ENCODE measurements at regions not wholly inside any gene's neighbourhood (a gene's known extent, or its start where the extent isn't known, plus 50 kb on each side); places are given as distances from the start of the nearest gene placed in this dataset.

DNA sequence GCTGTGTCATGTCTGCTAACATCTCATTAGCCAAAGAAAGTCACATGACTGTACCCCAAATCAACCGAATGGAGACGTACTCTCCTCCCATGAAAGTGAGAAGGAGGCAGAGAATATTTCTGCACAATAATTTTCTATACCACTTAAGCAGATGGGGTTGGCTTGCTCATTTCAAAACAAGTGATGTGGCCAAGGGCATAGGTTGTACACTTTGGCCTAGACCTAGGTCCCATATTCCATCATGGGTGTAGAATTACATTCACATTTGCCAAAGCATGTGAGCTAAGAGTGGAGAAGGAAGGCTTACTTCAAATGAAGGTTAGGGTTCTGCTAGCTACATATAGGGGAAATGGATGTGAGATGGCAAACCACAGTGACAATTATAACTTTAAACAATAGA, 83.0 kb downstream of the ZNF365 start:
- peaks cover 0 to 1% (median 0%) of the 10 kb centered on the region in 4 donors for H3K9me3 ChIP-seq (ENCODE audit: control insufficient read depth in 4 of 4, insufficient read depth in 3 of 4, low read length in 3 of 4)
- no peak overlapping the region for H3K27ac ChIP-seq (ENCODE audit: low read depth in 1 of 2, low read length in 1 of 2)
- no peak for ATAC-seq (ENCODE audit: insufficient read depth, low FRiP score)
- TF ChIP-seq, protein P1, sequence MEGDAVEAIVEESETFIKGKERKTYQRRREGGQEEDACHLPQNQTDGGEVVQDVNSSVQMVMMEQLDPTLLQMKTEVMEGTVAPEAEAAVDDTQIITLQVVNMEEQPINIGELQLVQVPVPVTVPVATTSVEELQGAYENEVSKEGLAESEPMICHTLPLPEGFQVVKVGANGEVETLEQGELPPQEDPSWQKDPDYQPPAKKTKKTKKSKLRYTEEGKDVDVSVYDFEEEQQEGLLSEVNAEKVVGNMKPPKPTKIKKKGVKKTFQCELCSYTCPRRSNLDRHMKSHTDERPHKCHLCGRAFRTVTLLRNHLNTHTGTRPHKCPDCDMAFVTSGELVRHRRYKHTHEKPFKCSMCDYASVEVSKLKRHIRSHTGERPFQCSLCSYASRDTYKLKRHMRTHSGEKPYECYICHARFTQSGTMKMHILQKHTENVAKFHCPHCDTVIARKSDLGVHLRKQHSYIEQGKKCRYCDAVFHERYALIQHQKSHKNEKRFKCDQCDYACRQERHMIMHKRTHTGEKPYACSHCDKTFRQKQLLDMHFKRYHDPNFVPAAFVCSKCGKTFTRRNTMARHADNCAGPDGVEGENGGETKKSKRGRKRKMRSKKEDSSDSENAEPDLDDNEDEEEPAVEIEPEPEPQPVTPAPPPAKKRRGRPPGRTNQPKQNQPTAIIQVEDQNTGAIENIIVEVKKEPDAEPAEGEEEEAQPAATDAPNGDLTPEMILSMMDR (IDR thresholded peaks at IDR 0.05; ENCODE audit: control extremely low read depth, extremely low read depth): no peak
- no peaks in the 10 kb centered on the region for H3K36me3 ChIP-seq (ENCODE audit: control insufficient read depth in 4 of 4, insufficient read depth in 4 of 4, low read length in 4 of 4)
- no peak overlapping the region for H3K9ac ChIP-seq (ENCODE audit: insufficient read depth in 1 of 2, low read length in 2 of 2)
- H3K27me3 ChIP-seq (ENCODE audit: control insufficient read depth in 3 of 3, insufficient read depth in 3 of 3, low read length in 2 of 3): no peaks in the 10 kb centered on the region
- no peak for DNase-seq
- WGBS, 2 donors: 80 to 88% methylated on average over 2 of the region's 2 CpGs
- H3K4me3 ChIP-seq: no peak overlapping the region
- H3K4me1 ChIP-seq (ENCODE audit: control insufficient read depth in 5 of 5, insufficient read depth in 5 of 5, low read length in 5 of 5): peaks cover 0 to 6% (median 0%) of the 10 kb centered on the region in 5 donors

DNA sequence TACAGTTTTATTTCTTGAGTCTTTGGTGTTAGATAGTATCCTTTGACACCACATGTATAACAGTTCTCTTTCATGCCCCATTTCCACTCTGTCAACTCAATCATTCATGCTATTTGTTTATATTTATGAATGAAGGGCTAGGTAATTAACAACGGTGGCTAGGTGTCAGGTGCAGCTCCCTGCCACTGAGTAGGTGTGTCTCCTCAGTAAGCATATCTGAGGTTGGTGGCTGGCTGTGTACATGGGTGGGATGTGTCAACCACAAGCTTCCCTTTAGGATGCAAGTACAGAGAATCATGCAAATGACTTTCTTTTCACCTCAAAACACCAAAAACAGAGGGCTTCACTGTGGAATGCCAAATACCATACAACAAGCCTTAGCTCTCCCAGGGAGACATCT, 83.4 kb downstream of the ZNF365 start:
- Histone ChIP-seq H3K4me1 (ENCODE audit: control insufficient read depth in 5 of 5, insufficient read depth in 5 of 5, low read length in 5 of 5) (peaks cover 0 to 6% (median 0%) of the 10 kb centered on the region in 5 donors), H3K27me3 (ENCODE audit: control insufficient read depth in 3 of 3, insufficient read depth in 3 of 3, low read length in 2 of 3) (no peaks in the 10 kb centered on the region), H3K36me3 (ENCODE audit: control insufficient read depth in 4 of 4, insufficient read depth in 4 of 4, low read length in 4 of 4) (no peaks in the 10 kb centered on the region), H3K27ac (ENCODE audit: low read depth in 1 of 2, low read length in 1 of 2) (no peak overlapping the region), H3K9ac (ENCODE audit: insufficient read depth in 1 of 2, low read length in 2 of 2) (no peak overlapping the region), H3K4me3 (no peak overlapping the region), H3K9me3 (ENCODE audit: control insufficient read depth in 4 of 4, insufficient read depth in 3 of 4, low read length in 3 of 4) (peaks cover 0 to 1% (median 0%) of the 10 kb centered on the region in 4 donors)
- WGBS, 2 donors: 56 to 71% methylated on average over 1 of the region's 1 CpG
- ATAC-seq (ENCODE audit: insufficient read depth, low FRiP score): no peak
- no peak for DNase-seq
- TF ChIP-seq, protein P1 (IDR thresholded peaks at IDR 0.05; ENCODE audit: control extremely low read depth, extremely low read depth): no peak

DNA sequence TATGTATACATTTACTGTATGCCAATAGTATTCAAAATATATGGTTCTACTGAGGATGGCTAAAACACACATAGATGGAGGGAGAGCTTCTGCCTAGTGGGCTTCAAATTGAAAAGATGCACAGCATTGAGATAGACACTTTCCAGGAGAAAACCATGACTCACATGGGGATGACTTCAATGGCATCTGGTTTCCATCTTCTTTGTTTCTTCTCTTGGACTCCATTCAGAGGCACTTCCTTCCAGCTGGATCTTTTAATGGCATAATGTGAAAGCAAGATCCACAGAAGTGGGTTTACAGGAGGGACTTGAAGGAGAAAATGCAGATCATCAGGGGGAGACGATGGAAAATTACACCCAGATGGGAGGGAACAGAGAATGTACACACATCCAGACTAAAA, 84.9 kb downstream of the ZNF365 start:
- Histone ChIP-seq H3K36me3 (ENCODE audit: control insufficient read depth in 4 of 4, insufficient read depth in 4 of 4, low read length in 4 of 4) (no peaks in the 10 kb centered on the region), H3K27ac (ENCODE audit: low read depth in 1 of 2, low read length in 1 of 2) (no peak overlapping the region), H3K27me3 (ENCODE audit: control insufficient read depth in 3 of 3, insufficient read depth in 3 of 3, low read length in 2 of 3) (no peaks in the 10 kb centered on the region), H3K4me3 (no peak overlapping the region), H3K4me1 (ENCODE audit: control insufficient read depth in 5 of 5, insufficient read depth in 5 of 5, low read length in 5 of 5) (peaks cover 0 to 6% (median 0%) of the 10 kb centered on the region in 5 donors), H3K9ac (ENCODE audit: insufficient read depth in 1 of 2, low read length in 2 of 2) (no peak overlapping the region), H3K9me3 (ENCODE audit: control insufficient read depth in 4 of 4, insufficient read depth in 3 of 4, low read length in 3 of 4) (peaks cover 0 to 1% (median 0%) of the 10 kb centered on the region in 4 donors)
- WGBS, 2 donors: 70 to 85% methylated on average over 1 of the region's 1 CpG
- ATAC-seq (ENCODE audit: insufficient read depth, low FRiP score) (no peak), DNase-seq (peak in 2 of 3 donors; percentile 60 to 69)
- TF ChIP-seq, protein P1 (IDR thresholded peaks at IDR 0.05; ENCODE audit: control extremely low read depth, extremely low read depth): no peak

DNA sequence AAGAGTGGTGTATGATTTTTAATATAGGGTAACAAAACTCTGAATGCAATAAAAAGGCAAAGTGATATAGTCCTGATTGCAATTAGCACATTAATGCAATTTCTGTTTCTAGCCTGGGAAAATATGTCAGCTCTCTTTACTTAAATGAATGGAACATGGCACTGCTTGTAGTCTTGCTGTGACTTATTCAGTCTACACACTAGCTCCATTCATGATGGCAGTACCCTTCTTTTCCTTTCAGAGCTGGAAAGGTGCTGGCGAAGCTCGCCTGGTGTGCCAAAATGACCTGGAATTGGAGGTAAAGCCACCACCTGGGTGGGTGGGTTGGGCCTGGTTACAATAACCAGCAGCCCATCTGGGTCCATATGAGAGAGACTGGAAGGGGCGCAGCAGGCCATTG, 85.3 kb downstream of the ZNF365 start:
- Histone ChIP-seq H3K4me3 (no peak overlapping the region), H3K4me1 (ENCODE audit: control insufficient read depth in 5 of 5, insufficient read depth in 5 of 5, low read length in 5 of 5) (peaks cover 0 to 6% (median 0%) of the 10 kb centered on the region in 5 donors), H3K27me3 (ENCODE audit: control insufficient read depth in 3 of 3, insufficient read depth in 3 of 3, low read length in 2 of 3) (no peaks in the 10 kb centered on the region), H3K27ac (ENCODE audit: low read depth in 1 of 2, low read length in 1 of 2) (no peak overlapping the region), H3K9me3 (ENCODE audit: control insufficient read depth in 4 of 4, insufficient read depth in 3 of 4, low read length in 3 of 4) (peaks cover 0 to 1% (median 0%) of the 10 kb centered on the region in 4 donors), H3K9ac (ENCODE audit: insufficient read depth in 1 of 2, low read length in 2 of 2) (no peak overlapping the region), H3K36me3 (ENCODE audit: control insufficient read depth in 4 of 4, insufficient read depth in 4 of 4, low read length in 4 of 4) (no peaks in the 10 kb centered on the region)
- DNase-seq (no peak), ATAC-seq (ENCODE audit: insufficient read depth, low FRiP score) (no peak)
- WGBS, 2 donors: 92 to 93% methylated on average over 3 of the region's 3 CpGs
- TF ChIP-seq, protein P1 (IDR thresholded peaks at IDR 0.05; ENCODE audit: control extremely low read depth, extremely low read depth): no peak
